Adrenal gland (tissue), 9 donors: ENCODE measurements at regions not wholly inside any gene's neighbourhood (a gene's known extent, or its start where the extent isn't known, plus 50 kb on each side); places are given as distances from the start of the nearest gene placed in this dataset.

ENCODE experiments used
- DNase-seq, 7 donors: peaks; one replicate each; pipeline ENCODE4 v3.0.0-alpha.2; 2019 to 2020
- H3K27ac ChIP-seq, 5 donors: fragments of 200-600 bp; sonication (generic) in 4 of 5; 1 replicate in 3 of 5; 2 replicates in 2 of 5; pipeline versions ENCODE4 v1.5.1 to v1.8.0; 2016 to 2020; ENCODE audit warnings: mild to moderate bottlenecking in 1 of 5
- H3K27me3 ChIP-seq: fragments of 200-600 bp; 2 replicates; pipeline ENCODE4 v1.8.0; 2021
- H3K36me3 ChIP-seq, 2 donors: fragments of 200-600 bp; replicated peaks in 1 of 2; 1 replicate in 1 of 2; 2 replicates in 1 of 2; pipeline versions ENCODE4 v1.5.1 to v1.8.0; 2018 to 2022
- H3K4me1 ChIP-seq, 2 donors: fragments of 200-600 bp; replicated peaks in 1 of 2; 1 replicate in 1 of 2; 2 replicates in 1 of 2; pipeline versions ENCODE4 v1.5.1 to v1.8.0; 2018 to 2021
- H3K4me3 ChIP-seq, 4 donors: fragments of 200-600 bp; sonication (generic) in 3 of 4; one replicate each; pipeline ENCODE4 v1.5.1; 2016 to 2018
- H3K9me3 ChIP-seq, 3 donors: fragments of 200-600 bp; sonication (generic) in 1 of 3; replicated peaks in 1 of 3; 1 replicate in 2 of 3; 2 replicates in 1 of 3; pipeline versions ENCODE4 v1.5.1 to v1.8.0; 2016 to 2021
- CTCF ChIP-seq, 6 experiments: fragments of 450-650 bp in 4 of 6; fragments of 200-600 bp in 2 of 6; sonication (generic) in 1 of 6; IDR thresholded peaks; 1 replicate in 5 of 6; 2 replicates in 1 of 6; pipeline versions ENCODE4 v1.5.1 to v1.8.0; 2016 to 2021; ENCODE audit warnings: antibody characterized with exemption in 6 of 6, mild to moderate bottlenecking in 2 of 6, moderate library complexity in 1 of 6
- POLR2A ChIP-seq, 2 donors: fragments of 450-650 bp; IDR thresholded peaks; one replicate each; pipeline ENCODE4 v1.6.1; 2017; ENCODE audit warnings: antibody characterized with exemption in 2 of 2, mild to moderate bottlenecking in 2 of 2, moderate library complexity in 1 of 2
- WGBS, 4 donors: extraction: QIAGEN DNeasy Blood & Tissue Kit in 2 of 4; methylation state at CpG; one replicate each; pipeline versions ENCODE4 v1.1.5 to v1.1.7; 2013 to 2017; 5-methylcytosine and 5-hydroxymethylcytosine counted together
- intact Hi-C, 2 donors: fragments of 100-400 bp; cut with DNase I; formaldehyde crosslinking; loops; one replicate each; pipeline versions ENCODE4 v1.14.1 to v1.15.0; 2022 to 2023
- donor health status: healthy with polysubstance abuse.
- donor health status: Bipolar disorder and iron deficiency.
- donor health status: DM: yes; HTN: yes; CAD: no.
- donor health status: DM: no; HTN: no; CAD: no.
- donor health status: DM: no; HTN: no; CAD: no.

- Histone ChIP-seq H3K9me3 (no peaks in the 10 kb centered on the region), H3K27ac (no peak overlapping the region), H3K4me3 (no peak overlapping the region), H3K4me1 (no peaks in the 10 kb centered on the region), H3K27me3 (no peaks in the 10 kb centered on the region), H3K36me3 (no peaks in the 10 kb centered on the region)
- intact Hi-C loops: no loop called here
- 62 to 73% (median 71%) methylated on average over 2 of the region's 2 CpGs for whole genome bisulfite sequencing, 4 donors
- TF ChIP-seq CTCF (IDR thresholded peaks at IDR 0.05): no peak
- no peak for TF ChIP-seq POLR2A (IDR thresholded peaks at IDR 0.05)
- DNase-seq: no peak
Measured at GRCh38 chr4:103450693-103451092, 252.6 kb upstream of the CENPE start.

GRCh38 chr4:103449296-103450023 lies 251.3 kb upstream of the CENPE start:
- no peak for DNase-seq
- H3K4me3 ChIP-seq: no peak overlapping the region
- H3K4me1 ChIP-seq: no peaks in the 10 kb centered on the region
- 51 to 60% (median 58%) methylated on average over 2 of the region's 2 CpGs for WGBS, 4 donors
- H3K9me3 ChIP-seq: no peaks in the 10 kb centered on the region
- TF ChIP-seq POLR2A (IDR thresholded peaks at IDR 0.05) (no peak), CTCF (IDR thresholded peaks at IDR 0.05) (no peak)
- no peak overlapping the region for H3K27ac ChIP-seq
- no peaks in the 10 kb centered on the region for H3K27me3 ChIP-seq
- intact Hi-C loops: no loop called here
- H3K36me3 ChIP-seq: no peaks in the 10 kb centered on the region

GRCh38 chr4:103445377-103445776 lies 247.2 kb upstream of the CENPE start:
- Histone ChIP-seq H3K4me1 (no peaks in the 10 kb centered on the region), H3K27ac (no peak overlapping the region), H3K4me3 (no peak overlapping the region), H3K36me3 (no peaks in the 10 kb centered on the region), H3K9me3 (no peaks in the 10 kb centered on the region), H3K27me3 (no peaks in the 10 kb centered on the region)
- DNase-seq: no peak
- intact Hi-C loops: no loop called here
- 29 to 73% (median 56%) methylated on average over 1 of the region's 1 CpG for WGBS, 4 donors
- no peak for TF ChIP-seq POLR2A (IDR thresholded peaks at IDR 0.05)
- TF ChIP-seq CTCF (IDR thresholded peaks at IDR 0.05): no peak

GRCh38 chr4:103443324-103443723 lies 245.2 kb upstream of the CENPE start:
- WGBS, 4 donors: 64 to 68% (median 67%) methylated on average over 3 of the region's 3 CpGs
- Histone ChIP-seq H3K36me3 (no peaks in the 10 kb centered on the region), H3K4me3 (no peak overlapping the region), H3K27ac (no peak overlapping the region), H3K4me1 (no peaks in the 10 kb centered on the region), H3K9me3 (no peaks in the 10 kb centered on the region), H3K27me3 (no peaks in the 10 kb centered on the region)
- intact Hi-C loops: no loop called here
- TF ChIP-seq POLR2A (IDR thresholded peaks at IDR 0.05): no peak
- no peak for TF ChIP-seq CTCF (IDR thresholded peaks at IDR 0.05)
- no peak for DNase-seq
